K562 (cell line): ENCODE measurements at regions not wholly inside any gene's neighbourhood (a gene's known extent, or its start where the extent isn't known, plus 50 kb on each side); places are given as distances from the start of the nearest gene placed in this dataset.

Experiments used
- CTCF ChIP-seq, 3 experiments: IDR thresholded peaks in 2 of 3; conservative IDR thresholded peaks in 1 of 3; 2 replicates each; pipeline ENCODE4 v1.5.1; 2011 to 2012; ENCODE audit warnings: low read length in 3 of 3, mild to moderate bottlenecking in 3 of 3, control low read depth in 2 of 3, improper control_type of control experiment in 1 of 3, inconsistent platforms in 1 of 3, low read depth in 1 of 3, mixed read lengths in 1 of 3, moderate library complexity in 1 of 3; ENCODE audit not compliant: insufficient read depth in 2 of 3
- FOXP1 ChIP-seq: sonication (generic); formaldehyde crosslinking; IDR thresholded peaks from 2 replicates; pipeline ENCODE4 v1.8.0; 2022; ENCODE audit warnings: mild to moderate bottlenecking, missing genetic modification reagents
- HNRNPL ChIP-seq: fragments of 200-400 bp; formaldehyde crosslinking; IDR thresholded peaks from 2 replicates; pipeline ENCODE4 v1.6.1; 2017; ENCODE audit warnings: low read depth, mild to moderate bottlenecking, low read length
- KLF10 ChIP-seq: fragments of 250-450 bp; sonication (Bioruptor Pico); IDR thresholded peaks from 2 replicates; pipeline ENCODE4 v1.6.1; 2021; ENCODE audit warnings: matching md5 sums
- MXI1 ChIP-seq: IDR thresholded peaks from 2 replicates; pipeline ENCODE4 v1.6.1; 2011; ENCODE audit warnings: low read depth, mild to moderate bottlenecking, improper control_type of control experiment, low read length
- PTBP1 ChIP-seq: fragments of 200-400 bp; formaldehyde crosslinking; IDR thresholded peaks from 2 replicates; pipeline ENCODE4 v1.6.1; 2017; ENCODE audit warnings: low read depth, low read length
- SMARCA4 ChIP-seq: fragments of 450-650 bp; IDR thresholded peaks from 2 replicates; pipeline ENCODE4 v1.6.1; 2016
- TFAM ChIP-seq: fragments of 250-450 bp; sonication (Bioruptor Pico); conservative IDR thresholded peaks from 2 replicates; pipeline ENCODE4 v1.5.0; 2021; ENCODE audit warnings: mild to moderate bottlenecking, moderate library complexity
- ZNF3 ChIP-seq: fragments of 250-450 bp; sonication (Bioruptor Pico); IDR thresholded peaks from 2 replicates; pipeline ENCODE4 v1.5.0; 2021; ENCODE audit warnings: mild to moderate bottlenecking, moderate library complexity

DNA sequence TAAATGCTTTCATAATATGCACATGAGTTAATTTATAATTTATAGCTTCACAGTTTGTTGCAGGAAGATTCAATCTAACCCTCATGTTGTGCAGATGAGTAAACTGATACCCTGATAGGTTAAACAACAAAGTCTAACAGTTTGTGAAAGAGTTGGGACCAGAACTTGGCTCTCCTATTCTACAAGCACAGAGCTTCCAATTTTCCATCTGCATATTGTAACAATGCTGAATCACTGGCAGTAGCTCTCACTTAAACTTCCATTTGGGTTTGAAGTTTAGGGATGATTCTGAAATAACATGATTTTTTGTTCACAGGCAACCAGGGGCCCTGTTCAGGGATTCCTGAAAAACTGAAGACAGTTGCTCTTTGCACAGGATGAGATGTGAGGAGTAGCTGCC lies 179.3 kb downstream of the XPNPEP1 start:
- TF ChIP-seq PTBP1 = no peak
- no peak for TF ChIP-seq HNRNPL
- no peak for TF ChIP-seq CTCF (IDR thresholded peaks at IDR 0.05 in 2 of 3, conservative IDR thresholded peaks at IDR 0.05 in 1 of 3; ENCODE audit: insufficient read depth in 2 of 3, low read depth in 1 of 3, low read length in 3 of 3)
- TF ChIP-seq KLF10 (CRISPR knock-in tag) = no peak
- TF ChIP-seq FOXP1 (CRISPR knock-in tag) = no peak
- no peak for TF ChIP-seq ZNF3
- TF ChIP-seq MXI1 = no peak
- TF ChIP-seq SMARCA4 = no peak
- no peak for TF ChIP-seq TFAM (CRISPR knock-in tag)
